HG02981 (cell line): ENCODE measurements at regions not wholly inside any gene's neighbourhood (a gene's known extent, or its start where the extent isn't known, plus 50 kb on each side); places are given as distances from the start of the nearest gene placed in this dataset.
"Not testable (repeated sequence)": the region's sequence is repeated elsewhere in the genome, so short reads cannot be mapped to it uniquely, and the experiment has no call there.

Experiments
- ATAC-seq: cut with Tn5 transposase; IDR thresholded peaks from one replicate; pipeline ENCODE4 v1.9.1; 2021; ENCODE audit warnings: mild to moderate bottlenecking, moderate library complexity; ENCODE audit not compliant: unreplicated experiment

DNA sequence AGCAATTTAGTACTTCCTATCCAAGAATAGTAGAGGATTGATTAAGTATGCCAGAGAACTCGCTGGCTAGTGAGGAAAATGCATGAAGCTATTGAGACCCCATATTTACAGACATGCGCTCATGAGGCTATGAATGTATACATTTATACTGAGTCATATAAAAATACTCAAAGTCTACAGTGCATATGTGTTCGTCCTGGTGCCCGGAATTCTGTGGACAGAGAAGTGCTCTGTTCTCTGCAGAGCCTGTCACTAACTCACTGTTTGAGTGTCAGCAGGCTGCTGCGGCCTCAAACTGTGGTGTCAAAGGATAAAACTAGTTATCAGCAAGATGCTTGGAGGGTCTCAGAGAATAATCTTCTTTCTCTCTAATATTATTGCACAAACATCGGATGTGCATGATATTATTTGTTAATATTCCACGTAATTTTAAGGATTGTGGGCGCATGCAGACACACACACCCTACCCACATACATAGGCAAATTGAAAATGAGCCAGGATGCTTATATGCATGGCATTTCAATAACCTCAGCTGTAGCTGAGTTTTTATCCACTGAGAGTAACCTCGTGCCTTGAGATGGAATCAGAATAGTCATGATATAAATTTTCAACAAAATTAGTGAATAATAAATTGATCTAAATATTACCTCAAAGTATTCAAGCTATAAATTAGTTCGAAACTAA, 50.0 kb upstream of the TSC22D2 start:
- no peak for ATAC-seq

DNA sequence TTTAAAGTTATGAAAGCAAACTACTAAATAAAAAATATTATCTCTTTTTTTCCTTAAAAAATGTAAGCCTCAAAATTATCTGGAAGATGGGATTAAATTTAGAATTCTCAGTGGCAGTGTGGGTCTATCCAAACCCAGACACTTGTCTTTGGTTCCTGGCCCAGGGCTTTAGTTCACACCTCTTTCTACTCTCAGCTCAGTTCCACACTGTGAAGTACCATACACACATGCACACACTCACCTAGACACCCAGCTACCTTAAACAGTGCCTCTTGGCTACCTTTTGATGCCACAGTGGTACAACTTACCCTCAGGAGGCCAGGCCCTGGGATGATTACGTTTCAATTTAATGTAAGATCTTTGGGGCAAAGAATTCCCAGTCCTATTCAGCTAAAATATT, 51.0 kb upstream of the TSC22D2 start:
- ATAC-seq: no peak

DNA sequence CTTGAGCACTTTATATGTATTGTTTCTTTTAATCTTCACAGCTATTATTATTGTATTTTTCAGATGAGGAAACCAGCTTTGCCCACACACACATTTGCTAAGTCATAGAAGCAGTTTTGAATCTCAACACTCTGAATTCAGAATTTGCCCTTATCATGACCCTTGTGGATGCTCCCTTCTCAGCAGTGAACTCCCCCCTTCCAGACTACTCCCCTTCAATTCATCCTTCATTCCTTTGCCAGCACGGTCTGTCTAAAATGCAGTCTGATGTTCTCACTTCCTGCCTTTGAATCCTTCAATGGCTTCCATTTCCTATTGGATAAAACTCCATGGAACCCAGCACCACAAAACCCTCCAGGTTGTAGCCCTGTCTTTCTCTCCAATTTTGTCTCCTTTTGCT, 52.5 kb upstream of the TSC22D2 start:
- no peak for ATAC-seq

GRCh38 chr3:150352931-150353330, 55.2 kb upstream of the TSC22D2 start:
- no peak for ATAC-seq

- ATAC-seq: no peak
Observed at GRCh38 chr3:150351398-150351797, 56.7 kb upstream of the TSC22D2 start.

GRCh38 chr3:150349314-150350097, 58.6 kb upstream of the TSC22D2 start:
- no peak for ATAC-seq

GRCh38 chr3:150348500-150348899, 59.6 kb upstream of the TSC22D2 start:
- ATAC-seq: no peak

DNA sequence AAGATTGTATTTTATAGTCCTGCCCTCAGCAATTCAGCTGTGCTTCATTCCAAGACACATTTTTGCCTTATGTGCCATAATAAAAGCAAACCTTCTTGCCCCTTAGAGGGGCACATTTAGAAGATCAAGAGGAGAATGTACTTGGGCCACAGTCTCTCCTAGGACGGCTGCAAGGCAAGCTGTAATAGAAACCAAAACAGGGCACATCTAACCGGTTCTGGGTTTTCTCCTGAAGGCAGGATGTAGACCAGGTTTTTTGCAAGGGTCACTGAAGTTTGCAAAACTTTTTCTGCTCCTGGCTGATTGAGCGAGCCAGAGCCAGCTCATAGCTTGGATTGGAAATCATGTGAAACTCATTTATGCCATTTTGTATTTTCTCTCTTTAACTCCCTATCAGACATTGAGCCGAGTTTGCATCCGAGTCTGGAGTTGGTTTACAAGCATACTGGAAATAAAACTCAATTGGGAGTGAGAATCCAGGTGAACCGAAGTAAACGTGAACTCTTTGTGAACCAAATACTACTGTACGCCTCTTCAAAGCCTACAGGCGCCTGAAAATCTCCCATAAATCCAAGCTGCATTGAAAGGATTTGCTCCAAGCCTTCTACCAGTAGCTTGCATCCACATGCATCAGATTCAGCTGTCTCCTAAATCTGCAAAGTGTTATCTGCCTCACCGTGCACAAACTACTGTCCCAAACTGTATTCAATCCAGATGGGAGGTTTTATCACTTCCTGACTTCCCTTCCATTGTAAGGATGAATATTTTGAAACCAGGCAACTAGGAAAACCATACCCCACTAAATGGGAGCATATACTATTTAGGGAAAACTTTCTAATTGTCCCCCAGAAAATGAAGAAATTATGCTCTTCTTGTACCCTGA, 60.9 kb upstream of the TSC22D2 start:
- ATAC-seq: no peak

DNA sequence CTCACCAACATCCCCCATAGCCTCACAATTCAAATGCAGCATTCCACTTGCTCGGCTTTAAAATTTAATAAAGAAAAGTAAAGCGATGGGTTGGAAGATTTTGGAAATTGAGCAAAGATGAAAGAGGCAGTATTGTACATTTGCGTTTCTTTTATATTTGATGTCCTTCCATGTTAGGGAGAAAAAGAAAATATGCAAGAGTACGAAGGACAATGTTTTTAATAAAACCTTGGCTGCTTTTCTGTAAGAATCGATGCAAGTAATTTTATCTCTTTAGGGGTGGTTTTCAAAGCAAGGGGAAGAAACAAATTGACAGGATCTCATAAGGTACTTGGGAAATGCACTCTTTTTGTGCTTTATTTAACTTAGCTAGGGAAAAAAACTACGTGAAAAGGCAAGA, 61.8 kb upstream of the TSC22D2 start:
- ATAC-seq: no peak

GRCh38 chr3:150345021-150345538, 63.0 kb upstream of the TSC22D2 start:
- ATAC-seq: no peak

DNA sequence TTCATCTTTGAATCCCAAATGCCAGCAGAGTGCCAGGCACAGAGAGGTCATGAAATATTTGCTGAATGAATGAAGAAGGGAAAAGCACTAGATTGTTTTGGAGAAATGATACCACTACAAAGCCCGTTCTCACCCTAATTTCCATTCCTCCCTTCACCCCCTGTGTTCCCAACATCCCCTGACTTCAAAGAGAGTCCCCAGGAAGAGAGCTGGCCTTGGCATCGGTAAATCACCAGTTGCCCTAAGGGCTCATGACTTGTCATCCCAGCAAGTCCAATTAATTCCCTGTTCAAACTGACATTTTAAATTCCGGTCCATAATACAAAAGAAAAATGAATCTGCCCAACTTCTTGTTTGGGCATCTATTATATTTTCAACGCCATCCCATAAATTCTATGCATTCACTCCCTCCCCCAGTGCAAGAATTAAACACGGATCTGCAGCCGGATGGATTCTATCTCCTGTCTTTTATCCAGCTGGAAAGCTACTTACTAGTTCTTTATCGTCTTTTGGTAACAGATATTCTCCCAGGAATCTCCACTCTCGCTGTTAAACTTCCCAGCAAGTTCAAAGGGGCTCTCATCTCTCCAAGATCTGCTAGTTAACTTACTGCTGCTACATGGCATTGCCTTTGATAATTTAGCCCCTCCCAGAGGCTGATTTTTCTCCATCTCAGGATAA, 63.9 kb upstream of the TSC22D2 start:
- no peak for ATAC-seq

- no peak for ATAC-seq
Observed at GRCh38 chr3:150342896-150343467, 65.1 kb upstream of the TSC22D2 start.

DNA sequence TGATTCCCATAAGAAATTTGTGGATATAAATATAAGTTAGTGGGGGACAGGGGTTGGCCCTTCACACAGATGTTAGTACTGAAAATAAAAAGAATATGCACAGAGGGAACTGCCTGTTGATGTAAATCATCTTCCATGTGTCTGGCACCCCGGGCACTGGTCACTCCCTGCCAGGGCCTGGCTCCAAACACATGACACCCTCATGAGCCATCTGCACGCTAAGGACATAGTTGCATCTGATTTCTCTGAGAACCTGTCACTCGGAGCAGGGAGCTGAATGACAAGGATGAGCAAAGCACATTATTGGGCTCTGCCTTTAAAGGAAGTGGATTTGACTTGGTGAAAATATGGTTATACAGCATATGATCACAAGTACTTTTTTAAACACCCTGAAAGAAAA, 66.2 kb upstream of the TSC22D2 start:
- ATAC-seq: no peak

DNA sequence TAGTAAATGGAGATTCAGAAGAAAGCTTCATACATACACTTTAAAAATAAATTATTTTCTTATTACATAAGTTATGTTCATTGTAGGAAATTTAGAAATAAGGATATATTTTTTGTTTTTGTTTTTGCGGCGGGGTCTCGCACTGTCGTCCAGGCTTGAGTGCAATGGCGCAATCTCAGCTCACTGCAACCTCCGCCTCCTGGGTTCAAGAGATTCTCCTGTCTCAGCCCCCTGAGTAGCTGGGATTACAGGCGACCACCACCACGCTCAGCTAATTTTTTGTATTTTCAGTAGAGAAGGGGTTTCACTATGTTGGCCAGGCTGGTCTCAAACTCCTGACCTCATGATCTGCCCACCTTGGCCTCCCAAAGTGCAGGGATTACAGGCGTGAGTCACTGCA, 71.7 kb upstream of the TSC22D2 start:
- ATAC-seq: not testable (repeated sequence)

GRCh38 chr3:150335631-150336030, 72.5 kb upstream of the TSC22D2 start:
- ATAC-seq: no peak

DNA sequence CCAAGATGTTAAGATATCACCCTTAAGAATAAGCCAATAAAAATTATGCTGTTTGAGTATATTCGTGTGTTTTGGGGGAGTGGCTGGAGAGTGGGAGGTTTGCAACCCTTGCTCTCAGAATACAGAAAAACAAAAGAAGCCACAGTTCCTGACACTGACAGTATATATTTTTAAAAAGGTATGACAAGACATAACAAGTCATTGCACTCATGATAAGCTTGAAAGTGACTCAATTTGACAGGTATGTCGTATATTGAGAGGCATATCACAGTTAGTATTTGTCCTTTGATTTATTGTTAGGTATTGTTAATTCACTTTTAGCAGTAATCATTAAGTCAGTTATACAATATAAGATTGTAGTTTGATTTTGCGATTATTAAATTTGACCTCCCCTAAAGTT, 73.1 kb upstream of the TSC22D2 start:
- ATAC-seq: no peak

DNA sequence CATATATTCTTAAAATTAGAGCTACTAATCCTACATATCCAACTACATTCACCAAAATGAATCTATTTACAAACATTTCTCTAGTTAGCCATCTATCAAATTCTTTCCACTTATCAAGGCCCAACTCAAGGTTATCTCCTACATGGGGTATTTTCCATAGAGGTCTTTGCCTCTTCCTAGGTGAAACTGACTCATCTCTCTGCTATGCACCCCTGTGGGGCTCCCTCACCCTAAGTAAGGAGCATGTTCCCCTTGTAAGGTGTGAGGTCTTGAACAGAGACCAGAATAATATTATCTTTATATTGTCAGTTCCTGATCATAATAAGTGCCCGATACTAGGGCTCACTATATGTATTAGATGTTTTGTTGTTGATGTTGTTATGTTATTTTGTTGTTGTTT, 74.6 kb upstream of the TSC22D2 start:
- ATAC-seq: no peak

DNA sequence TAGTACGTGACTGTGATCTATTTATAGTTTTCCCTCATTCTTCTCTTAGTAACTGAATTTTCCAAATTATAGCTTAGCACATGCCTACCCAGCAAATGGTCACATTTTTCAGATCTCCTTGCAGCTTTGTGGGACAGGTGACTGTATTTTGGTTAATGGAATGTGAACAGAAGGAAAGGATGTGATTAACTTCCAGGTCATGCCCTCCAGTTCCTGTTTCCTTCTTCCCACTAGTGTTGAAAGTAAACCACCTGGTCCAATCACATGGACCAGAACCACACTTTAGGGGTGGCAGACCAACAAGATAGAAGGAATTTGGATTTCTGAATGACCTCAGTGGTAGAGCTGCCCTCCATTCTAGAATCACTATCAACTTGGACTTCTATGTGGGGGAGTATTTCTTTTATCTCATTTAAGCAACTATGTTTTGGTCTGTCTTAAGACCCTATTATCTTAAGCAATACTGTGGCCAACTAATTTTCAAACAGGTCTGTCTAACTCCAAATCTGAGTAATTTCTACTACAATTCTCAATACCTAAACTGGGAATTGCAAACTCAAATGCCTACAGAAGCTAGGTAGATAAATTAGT, 76.0 kb upstream of the TSC22D2 start:
- ATAC-seq: no peak

GRCh38 chr3:150330872-150331271, 77.2 kb upstream of the TSC22D2 start:
- no peak for ATAC-seq

DNA sequence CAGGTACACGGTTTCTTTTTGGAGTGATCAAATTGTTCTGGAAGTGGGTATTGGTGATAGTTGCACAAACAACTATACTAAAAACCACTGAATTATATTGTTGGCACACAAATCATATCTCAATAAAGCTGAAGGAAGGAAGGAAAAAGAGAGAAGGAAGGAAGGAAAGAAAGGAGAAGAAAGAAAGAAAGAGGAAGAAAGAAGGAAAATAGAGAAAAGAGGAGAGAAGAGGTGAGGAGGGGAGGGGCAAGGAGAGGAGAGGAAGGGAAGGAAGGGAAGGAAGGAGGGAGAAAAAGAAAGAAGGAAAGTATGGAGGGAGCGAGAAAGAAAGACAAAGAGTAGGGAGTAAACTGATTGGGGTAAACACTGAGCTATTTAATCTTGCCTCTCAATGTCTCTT, 77.9 kb upstream of the TSC22D2 start:
- ATAC-seq: no peak
